ENCODE measurements at regions not wholly inside any gene's neighbourhood (a gene's known extent, or its start where the extent isn't known, plus 50 kb on each side); places are given as distances from the start of the nearest gene placed in this dataset.

GRCh38 chr4:13844740-13845139 is 217.2 kb upstream of the BOD1L1 start:
- DNase-seq (ENCODE audit: low spot score), result no peak

- DNase-seq (ENCODE audit: low spot score), result no peak
Measured at GRCh38 chr4:13849778-13850177, 222.3 kb upstream of the BOD1L1 start.

- no peak for DNase-seq (ENCODE audit: low spot score)
Measured at GRCh38 chr4:13851085-13851940, 223.8 kb upstream of the BOD1L1 start.

GRCh38 chr4:13852411-13852810 is 224.9 kb upstream of the BOD1L1 start:
- DNase-seq (ENCODE audit: low spot score), result no peak

- no peak for DNase-seq (ENCODE audit: low spot score)
Measured at GRCh38 chr4:13856387-13856786, 228.9 kb upstream of the BOD1L1 start.

GRCh38 chr4:13857397-13857796 is 229.9 kb upstream of the BOD1L1 start:
- DNase-seq (ENCODE audit: low spot score), result no peak

- DNase-seq (ENCODE audit: low spot score), result no peak
Measured at GRCh38 chr4:13857800-13858199, 230.3 kb upstream of the BOD1L1 start.

- DNase-seq (ENCODE audit: low spot score), result no peak
Measured at GRCh38 chr4:13859423-13859822, 231.9 kb upstream of the BOD1L1 start.

- DNase-seq (ENCODE audit: low spot score), result peak; percentile 30
Measured at GRCh38 chr4:13860126-13860525, 232.6 kb upstream of the BOD1L1 start.

GRCh38 chr4:13865871-13866669 is 238.5 kb upstream of the BOD1L1 start:
- no peak for DNase-seq (ENCODE audit: low spot score)

GRCh38 chr4:13866881-13867280 is 239.4 kb upstream of the BOD1L1 start:
- no peak for DNase-seq (ENCODE audit: low spot score)

- peak; percentile 21 for DNase-seq (ENCODE audit: low spot score)
Measured at GRCh38 chr4:13872155-13872554, 244.6 kb upstream of the BOD1L1 start.

GRCh38 chr4:13872955-13873354 is 245.4 kb upstream of the BOD1L1 start:
- DNase-seq (ENCODE audit: low spot score), result peak; percentile 4

- DNase-seq (ENCODE audit: low spot score), result no peak
Measured at GRCh38 chr4:13875181-13875580, 247.7 kb upstream of the BOD1L1 start.

GRCh38 chr4:13876131-13876530 is 248.6 kb upstream of the BOD1L1 start:
- no peak for DNase-seq (ENCODE audit: low spot score)

- no peak for DNase-seq (ENCODE audit: low spot score)
Measured at GRCh38 chr4:13876940-13877339, 249.4 kb upstream of the BOD1L1 start.

- DNase-seq (ENCODE audit: low spot score), result no peak
Measured at GRCh38 chr4:13877626-13878025, 250.1 kb upstream of the BOD1L1 start.

- no peak for DNase-seq (ENCODE audit: low spot score)
Measured at GRCh38 chr4:13881892-13882291, 254.4 kb upstream of the BOD1L1 start.

- no peak for DNase-seq (ENCODE audit: low spot score)
Measured at GRCh38 chr4:13887010-13887409, 259.5 kb upstream of the BOD1L1 start.

GRCh38 chr4:13888112-13888511 is 260.6 kb upstream of the BOD1L1 start:
- DNase-seq (ENCODE audit: low spot score), result no peak

- no peak for DNase-seq (ENCODE audit: low spot score)
Measured at GRCh38 chr4:13891544-13891939, 264.0 kb upstream of the BOD1L1 start.

- DNase-seq (ENCODE audit: low spot score), result peak; percentile 21
Measured at GRCh38 chr4:13892739-13893105, 265.2 kb upstream of the BOD1L1 start.

GRCh38 chr4:13893211-13893610 is 265.7 kb upstream of the BOD1L1 start:
- DNase-seq (ENCODE audit: low spot score), result no peak
